DMS79 treated with DMSO at 0.1 percent for 48 hours (cell line): ENCODE measurements at regions not wholly inside any gene's neighbourhood (a gene's known extent, or its start where the extent isn't known, plus 50 kb on each side); places are given as distances from the start of the nearest gene placed in this dataset.

Source experiments
- DNase-seq: peaks from one replicate; lab custom pipeline; 2025; lab: John Stamatoyannopoulos, UW

GRCh38 chrX:13903405-13903804 lies 86.5 kb upstream of the GPM6B start:
- no peak for DNase-seq

DNA sequence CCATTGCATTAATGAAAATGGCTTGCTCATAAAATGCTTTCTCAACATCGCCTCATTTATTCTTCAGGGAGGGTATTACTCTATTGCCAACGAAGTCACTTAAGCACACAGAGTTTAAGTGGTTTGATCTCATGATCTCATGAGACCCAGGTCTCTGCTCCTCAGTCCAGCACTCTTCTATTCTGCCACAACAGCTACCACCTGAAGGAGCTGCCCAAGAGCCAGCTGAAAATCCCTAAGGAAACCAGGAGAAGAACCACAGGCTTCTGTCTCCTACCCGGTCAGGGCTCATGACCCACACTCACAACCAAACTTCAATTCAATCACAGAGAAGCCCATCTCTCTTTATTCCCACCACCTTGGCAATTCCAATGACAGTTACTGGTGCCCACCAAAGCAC lies 85.5 kb upstream of the GPM6B start:
- DNase-seq = no peak

DNA sequence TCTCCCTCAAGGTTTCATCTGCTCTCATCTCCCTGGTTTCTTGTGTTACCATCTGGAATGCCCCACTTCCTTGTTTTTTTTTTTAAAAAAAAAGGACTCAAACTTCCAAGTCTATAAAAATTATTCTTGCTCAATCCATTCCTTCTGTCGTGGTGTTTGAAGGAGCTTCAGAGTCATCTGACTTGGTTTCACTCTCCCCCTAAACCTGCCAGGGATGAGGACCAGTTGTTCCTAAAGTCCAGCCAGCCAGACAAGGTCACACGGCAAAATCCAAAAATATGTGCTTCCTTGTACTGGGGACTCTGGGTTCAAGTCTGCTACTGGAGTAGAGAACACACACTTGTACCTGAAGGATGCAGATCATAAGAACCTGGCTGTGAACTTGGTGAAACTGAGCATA lies 84.5 kb upstream of the GPM6B start:
- DNase-seq = no peak

DNA sequence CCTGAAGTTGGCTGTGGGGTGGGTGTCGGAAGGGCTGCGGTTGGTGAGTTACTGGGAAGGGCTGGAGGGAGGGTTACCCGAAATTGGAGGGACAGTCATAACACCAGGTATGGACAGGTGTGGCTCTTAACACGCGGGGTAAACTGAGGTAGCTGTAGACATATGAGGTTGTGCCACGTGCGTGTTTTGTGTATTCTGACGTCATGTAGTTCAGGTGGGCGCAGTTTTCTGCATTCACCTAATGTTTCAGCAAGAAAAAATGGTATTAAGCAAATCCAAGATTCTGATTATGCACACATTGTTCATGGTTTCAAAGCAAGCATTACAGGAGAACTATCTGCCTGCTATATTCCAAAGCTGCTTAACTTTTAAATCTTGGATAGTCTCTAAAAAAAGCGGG lies 83.5 kb upstream of the GPM6B start:
- DNase-seq = no peak

DNA sequence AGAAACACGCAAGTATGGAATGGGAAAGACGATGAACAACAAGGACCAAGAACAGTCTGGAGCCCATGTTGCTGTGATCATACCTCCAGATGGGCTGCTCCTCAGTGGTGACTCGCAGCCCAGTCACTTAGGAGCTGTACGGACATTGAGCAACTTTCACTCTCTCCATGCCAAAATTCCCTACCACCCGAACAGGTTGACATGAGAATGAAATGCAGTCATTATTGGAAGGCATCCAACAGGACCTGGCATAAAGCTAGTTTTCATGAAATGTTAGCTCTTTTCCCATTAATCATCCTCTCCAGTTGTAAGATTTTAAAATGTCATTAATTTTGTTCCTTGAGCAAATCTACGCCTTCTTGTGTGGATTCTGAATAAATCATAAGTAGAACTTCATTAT lies 82.7 kb upstream of the GPM6B start:
- peak; percentile 15 for DNase-seq

- DNase-seq = no peak
These were observed 81.7 kb upstream of the GPM6B start for GRCh38 chrX:13898603-13899002.

- no peak for DNase-seq
These were observed 81.2 kb upstream of the GPM6B start for GRCh38 chrX:13898083-13898482.

- DNase-seq = no peak
These were observed 80.7 kb upstream of the GPM6B start for GRCh38 chrX:13897566-13897965.

- no peak for DNase-seq
These were observed 78.1 kb upstream of the GPM6B start for GRCh38 chrX:13894888-13895565.

GRCh38 chrX:13893826-13894225 lies 76.9 kb upstream of the GPM6B start:
- no peak for DNase-seq

DNA sequence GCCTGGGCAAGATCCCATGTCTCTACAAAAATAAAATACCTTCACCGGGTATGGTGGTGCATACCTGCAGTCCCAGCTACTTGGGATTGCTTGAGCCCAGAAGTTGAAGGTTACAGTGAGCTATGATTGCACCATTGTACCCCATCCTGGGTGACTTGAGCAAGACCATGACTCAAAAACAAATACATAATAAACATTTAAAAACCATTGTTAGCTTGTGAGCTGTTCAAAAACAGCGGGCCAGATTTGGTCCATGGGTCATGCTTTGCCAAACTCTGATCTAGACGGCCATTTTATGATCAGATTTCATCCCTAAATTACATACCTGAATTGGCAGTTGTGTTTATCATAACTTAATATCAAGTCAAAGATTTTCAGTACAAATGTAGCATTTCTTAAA lies 76.0 kb upstream of the GPM6B start:
- DNase-seq = no peak

DNA sequence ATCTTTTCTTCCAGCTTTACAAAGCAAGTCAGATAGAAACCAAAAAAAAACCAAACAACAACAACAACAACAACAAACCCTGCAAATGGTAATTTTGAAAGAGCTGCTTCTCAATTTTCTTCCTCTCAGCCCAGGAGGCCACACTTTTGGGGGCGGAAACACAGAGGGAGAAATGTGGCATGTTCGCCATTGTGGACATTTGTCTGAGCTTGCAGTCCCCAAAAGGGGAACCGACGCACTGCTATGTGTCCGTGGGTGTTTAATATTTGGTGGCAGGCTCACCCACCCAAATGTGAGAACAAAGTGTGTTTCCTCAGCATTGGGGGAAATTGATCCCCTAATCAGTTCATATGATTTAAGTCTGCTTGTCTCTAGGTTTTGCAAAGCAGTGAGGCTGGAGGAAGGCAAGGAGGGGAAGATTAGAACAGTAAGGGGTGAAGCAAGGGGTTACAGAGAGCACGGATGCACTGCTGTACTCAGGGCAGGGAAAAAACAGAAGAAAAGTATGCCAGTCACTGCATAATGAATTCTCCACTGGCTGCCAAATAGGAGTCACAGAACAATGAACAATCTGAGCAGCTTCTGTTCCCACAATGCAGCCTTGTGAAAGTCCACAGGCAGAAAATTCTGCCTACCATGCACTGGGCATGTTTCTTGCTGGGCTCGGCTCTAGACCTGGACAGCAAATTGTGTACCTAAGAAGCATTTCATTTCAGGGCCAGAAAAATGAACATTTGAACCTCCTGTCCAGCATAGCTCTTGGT lies 74.7 kb upstream of the GPM6B start:
- DNase-seq = no peak

DNA sequence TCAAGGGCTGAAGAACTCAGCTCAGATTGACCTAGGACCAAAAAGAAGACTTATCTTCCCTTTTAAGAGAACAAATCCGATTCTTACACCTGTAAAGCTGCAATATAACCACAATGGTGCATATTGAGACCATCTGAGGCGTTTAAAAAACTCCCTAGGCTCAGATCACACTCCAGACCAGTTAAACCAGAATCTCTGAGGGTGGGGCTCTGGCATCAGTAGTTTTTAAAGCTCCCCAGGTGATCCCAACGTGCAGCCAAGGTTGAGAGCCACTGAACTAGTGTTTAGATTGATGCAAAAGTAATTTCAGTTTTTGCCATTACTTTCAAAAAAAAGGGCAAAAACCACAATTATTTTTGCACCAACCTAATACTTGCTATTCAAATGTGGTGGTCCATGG lies 73.9 kb upstream of the GPM6B start:
- no peak for DNase-seq

GRCh38 chrX:13888284-13888683 lies 71.4 kb upstream of the GPM6B start:
- DNase-seq = no peak

- DNase-seq = no peak
These were observed 68.7 kb upstream of the GPM6B start for GRCh38 chrX:13885591-13885990.

DNA sequence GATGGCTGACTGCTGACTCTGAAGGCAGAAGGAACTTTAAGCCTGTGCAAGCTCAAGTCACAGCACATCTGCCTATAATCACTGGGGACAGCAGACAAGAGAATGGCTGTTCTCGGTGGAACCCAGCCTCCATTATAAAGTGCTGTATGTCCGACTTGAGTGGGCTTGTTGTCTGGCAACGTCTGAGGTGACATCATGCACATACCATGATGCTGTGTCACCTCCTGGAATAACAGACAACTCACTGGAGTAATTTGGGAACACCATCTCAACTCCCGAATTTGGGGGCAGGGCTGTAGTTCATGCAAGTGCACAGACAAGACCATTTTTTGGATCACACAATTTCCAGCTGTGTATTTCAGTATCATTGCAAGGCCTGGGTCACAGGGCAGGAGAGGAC lies 59.8 kb upstream of the GPM6B start:
- no peak for DNase-seq

DNA sequence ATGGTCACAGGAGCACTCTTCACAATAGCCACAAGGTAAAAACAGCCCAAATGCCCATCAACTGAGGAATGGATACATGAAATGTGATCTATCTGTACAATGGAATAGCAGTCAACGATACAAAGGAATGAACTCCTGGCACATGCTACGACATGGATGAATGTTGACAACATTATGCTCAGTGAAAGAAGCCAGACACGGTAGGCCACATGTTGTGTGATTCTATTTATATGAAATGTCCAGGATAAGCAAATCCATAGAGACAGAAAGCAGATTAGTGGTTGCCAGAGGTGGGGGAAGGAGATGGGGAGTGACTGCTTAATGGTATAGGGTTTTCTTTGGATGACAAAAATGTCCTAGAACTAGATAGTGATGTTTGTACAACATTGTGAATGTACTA lies 58.7 kb upstream of the GPM6B start:
- no peak for DNase-seq

DNA sequence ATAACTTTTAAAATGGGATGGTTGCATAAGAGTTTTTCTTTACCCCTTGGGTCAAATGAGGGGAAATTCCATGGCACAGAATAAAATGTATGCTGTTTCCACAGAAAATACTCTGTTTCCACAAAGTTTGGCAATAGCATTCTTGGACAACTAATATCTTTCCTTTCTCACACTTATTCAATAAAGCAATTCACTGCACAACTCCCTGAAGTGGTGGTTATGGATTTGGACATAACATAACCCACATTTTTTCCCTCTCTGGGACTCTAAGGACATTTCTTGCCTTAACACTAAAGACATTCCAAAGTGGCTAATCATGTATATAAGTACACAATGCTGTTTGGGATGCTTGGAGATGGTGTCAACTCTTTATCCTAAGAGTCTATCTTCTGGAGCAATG lies 51.7 kb upstream of the GPM6B start:
- no peak for DNase-seq
